Glomerular endothelial cell (primary cell): ENCODE measurements at regions not wholly inside any gene's neighbourhood (a gene's known extent, or its start where the extent isn't known, plus 50 kb on each side); places are given as distances from the start of the nearest gene placed in this dataset.
"Not testable (repeated sequence)": the region's sequence is repeated elsewhere in the genome, so short reads cannot be mapped to it uniquely, and the experiment has no call there.

Source experiments
- DNase-seq: peaks from one replicate; pipeline ENCODE4 v3.0.0-alpha.2; 2011; ENCODE audit warnings: low read depth, low spot score; ENCODE audit errors: extremely low read depth

DNA sequence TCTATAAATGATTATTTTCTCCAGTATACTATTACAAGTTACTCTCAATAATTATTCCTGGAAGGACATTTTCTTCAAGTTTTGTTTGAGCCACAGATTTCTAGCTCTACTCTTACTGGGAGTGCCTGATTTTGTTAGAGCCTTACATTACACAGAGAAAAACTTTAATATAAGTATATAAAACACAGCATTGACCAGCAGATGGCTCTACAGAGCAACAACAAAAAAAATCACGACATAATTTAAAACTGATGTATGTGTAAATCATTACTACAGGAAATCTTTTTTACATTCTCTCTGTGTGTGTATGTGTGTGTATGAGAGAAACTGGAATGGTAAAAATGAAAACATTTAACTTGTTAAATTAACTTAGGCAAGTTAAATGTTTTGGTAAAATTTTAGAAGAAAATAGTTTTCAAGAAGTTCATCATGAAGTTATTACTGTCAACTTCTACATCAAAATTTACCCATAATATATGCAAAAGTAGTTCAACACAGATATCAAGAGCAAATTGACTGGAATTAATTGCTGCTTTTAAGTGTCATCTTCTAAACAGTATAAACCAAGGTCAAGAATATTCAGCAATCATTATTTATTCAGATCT is 103.3 kb downstream of the MDH1 start:
- peak; percentile 27 for DNase-seq

DNA sequence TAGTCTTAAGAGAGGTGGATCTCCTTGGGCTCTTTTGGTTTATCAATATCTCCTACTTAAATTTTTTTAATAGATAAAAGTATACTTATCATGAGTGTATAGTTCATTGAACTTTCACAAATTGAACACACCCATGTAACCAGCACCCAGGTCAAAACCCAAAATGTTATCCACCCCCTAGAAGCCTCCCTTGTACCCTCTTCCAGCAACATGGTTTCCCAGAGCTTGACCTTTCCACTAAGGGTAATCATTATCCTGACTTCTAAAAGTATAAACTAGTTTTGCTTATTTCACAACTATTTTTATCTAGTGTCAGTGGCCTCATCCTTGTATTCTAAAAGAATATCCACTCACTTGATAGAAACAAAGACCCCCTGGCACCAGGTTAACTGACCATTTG is 106.8 kb downstream of the MDH1 start:
- DNase-seq: no peak

DNA sequence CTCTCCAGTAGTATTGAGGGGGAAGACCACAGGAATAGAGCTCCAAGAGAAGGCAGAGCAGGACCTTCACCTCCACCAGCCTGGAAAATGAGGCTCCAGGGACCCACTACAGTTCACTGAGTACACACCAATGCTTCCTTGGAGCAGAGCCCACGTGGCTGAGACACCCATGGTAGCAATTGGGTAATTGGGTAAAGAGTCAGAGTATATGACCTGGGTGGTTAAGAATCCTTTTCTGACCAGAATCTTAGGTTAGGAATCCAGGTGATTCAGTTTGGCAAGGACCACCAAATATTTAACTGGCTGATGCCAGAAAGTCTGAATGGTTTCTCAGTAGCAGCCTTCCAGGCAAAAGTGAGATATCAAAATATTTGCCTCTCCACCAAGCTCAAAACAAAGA is 107.7 kb downstream of the MDH1 start:
- no peak for DNase-seq

DNA sequence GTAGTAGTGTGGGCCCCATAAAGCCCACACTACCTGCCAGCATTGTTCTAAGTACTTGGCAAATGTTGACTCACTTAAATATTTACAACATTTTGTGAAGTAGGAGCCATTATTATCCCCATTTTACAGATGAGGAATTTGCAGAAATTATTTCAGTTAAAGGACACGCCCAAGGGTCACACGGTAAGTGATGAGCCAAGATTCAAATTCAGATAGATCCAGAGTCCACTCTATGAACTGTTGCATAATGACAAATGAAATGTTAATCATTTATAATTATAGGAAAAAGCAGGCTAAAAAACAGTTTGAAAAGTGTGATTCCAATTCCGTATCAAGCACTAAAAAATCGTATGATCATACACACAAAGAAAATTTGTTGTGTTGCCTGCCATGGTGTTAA is 108.4 kb downstream of the MDH1 start:
- no peak for DNase-seq

DNA sequence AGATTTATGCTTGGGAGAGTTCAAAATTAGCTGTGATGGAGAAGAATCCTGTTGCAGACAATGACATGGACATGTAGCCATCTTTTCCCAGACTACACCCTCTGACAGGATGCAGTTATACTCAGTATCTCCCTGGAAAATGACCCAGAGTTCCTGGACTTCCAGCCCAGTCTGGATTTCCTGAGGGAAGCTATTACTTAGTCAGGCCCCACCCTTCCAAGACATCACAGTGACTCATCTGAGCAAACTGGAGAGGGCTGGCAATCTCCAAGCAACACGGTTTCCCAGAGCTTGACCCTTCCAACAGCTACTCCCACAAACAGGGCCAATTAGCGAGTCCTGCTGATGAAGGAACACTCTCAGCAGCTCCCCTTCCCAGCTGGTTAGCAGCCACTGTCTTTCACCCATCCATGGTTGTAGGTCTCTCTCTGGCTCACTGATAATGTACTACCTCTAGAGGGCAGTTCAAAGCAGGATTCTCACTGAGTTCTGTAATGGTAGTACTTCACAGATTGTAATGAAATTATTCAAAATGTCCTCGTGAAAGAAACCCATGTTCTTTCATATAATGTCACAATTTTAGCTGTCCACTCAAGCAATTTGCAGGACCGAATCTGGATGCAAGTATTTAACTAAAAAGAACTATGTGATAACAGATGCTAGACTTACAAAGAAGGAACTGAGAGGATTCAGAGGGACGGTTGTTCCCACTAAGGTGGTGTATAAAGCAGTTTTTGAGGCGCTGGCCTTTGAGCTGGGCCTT is 110.2 kb downstream of the MDH1 start:
- DNase-seq: peak; percentile 70

DNA sequence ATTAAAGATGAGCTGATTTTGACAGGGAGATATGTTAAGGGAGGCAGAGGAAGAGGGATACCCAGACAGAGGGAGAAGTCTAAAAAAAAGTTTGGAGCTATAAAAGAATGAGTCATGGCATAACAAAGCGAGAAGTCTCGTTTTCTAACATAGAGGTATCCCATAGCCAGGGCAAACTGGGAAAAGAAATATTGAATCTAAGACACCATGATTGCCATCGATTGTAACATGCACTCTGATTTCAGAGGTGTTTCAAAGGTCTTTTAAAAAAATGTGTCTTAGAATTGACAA is 110.7 kb downstream of the MDH1 start:
- no peak for DNase-seq

DNA sequence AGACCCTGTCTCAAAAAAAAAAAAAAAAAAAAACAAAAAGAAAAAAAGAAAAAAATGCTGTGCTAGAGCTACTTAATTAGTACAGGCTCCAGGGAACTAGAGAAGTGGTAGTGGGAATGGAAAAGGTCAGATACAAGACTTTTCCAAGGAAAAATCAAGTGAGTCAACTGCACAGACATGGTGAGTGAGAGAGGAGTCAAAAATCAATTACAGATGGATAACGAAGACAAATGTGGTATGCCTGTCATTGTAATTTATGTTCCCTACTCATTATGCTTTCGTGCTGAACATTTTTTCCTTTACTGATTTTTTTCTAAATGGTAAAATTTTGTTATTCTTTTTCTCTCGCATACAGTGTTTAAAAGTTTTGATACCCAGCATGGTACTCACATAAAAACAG is 111.5 kb downstream of the MDH1 start:
- no peak for DNase-seq

DNA sequence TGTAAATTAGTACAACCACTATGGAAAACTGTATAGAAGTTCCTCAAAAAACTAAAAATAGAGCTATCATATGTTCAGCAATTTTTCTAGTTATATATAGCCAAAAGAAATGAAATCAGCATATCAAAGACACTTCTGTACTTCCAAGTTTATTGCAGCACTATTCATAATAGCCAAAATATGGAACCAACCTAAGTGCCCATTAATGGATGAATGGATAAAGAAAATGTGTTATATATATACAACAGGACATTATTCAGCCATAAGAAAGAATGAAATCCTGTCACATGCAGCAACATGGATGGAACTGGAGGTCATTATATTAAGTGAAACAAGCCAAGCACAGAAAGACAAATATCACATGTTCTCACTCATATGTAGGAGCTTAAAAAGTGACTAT is 112.6 kb downstream of the MDH1 start:
- no peak for DNase-seq

DNA sequence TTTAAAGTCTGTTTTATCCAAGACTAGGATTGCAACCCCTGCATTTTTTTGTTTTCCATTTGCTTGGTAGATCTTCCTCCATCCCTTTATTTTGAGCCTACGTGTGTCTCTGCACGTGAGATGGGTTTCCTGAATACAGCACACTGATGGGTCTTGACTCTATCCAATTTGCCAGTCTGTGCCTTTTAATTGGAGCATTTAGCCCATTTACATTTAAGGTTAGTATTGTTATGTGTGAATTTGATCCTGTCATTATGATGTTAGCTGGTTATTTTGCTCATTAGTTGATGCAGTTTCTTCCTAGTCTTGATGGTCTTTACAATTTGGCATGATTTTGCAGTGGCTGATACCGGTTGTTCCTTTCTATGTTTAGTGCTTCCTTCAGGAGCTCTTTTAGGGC is 117.3 kb downstream of the MDH1 start:
- not testable (repeated sequence) for DNase-seq

DNA sequence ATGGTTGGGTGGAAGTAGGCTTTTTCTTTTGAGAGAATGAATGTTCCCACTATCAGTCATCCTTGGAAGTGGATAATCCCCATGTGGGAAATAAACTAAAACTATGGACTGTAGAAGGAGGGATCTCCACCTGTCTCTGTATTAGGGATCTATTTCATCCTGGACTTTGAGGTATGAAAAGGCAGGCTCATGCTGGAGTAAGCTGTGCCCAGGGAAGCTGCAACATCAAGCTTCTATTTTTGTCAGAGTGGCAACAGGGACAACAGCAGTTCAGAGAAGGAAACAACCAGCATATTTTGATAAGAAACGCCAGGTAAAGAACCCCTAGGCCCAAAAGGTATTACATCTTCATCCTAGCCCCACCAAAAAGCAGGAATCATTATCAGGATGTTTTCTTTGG is 122.0 kb downstream of the MDH1 start:
- no peak for DNase-seq

DNA sequence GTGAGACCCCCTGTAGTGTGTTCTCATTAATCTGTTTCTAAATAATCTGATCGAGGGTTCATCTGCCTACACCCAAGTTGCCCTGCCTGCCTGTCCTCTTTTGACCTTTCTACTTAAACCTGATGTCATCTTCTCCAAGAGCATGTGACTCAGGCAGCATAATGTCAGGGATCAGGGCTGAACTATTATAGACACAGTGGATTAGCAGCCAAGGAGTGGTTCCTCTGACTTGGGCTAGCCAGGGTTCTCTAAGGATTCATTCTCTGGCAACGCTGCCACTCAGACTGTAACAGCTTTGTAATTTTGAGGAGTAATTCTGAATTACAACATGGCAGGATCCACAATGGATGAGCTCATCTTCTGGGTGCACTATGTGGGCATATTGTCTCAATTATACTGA is 124.0 kb downstream of the MDH1 start:
- no peak for DNase-seq

DNA sequence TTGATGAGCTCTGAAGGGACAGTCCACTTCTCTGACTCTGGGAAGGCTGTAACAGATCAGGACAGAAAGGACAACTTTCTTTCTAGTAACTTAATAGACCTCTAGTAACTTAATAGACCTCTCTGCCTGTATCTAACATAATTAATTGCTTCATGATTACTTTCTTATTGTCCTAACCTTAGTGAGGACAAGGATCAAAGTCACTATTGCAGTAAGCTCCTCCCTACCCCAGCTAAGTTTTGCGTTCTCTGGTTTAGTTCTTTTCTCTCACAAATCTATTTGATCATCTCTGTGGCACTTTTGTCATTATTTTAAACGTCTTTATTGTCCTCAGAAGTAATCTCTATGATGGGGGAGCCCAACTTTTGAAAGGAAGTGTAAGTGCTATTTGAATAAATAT is 125.5 kb upstream of the UGP2 start:
- no peak for DNase-seq

DNA sequence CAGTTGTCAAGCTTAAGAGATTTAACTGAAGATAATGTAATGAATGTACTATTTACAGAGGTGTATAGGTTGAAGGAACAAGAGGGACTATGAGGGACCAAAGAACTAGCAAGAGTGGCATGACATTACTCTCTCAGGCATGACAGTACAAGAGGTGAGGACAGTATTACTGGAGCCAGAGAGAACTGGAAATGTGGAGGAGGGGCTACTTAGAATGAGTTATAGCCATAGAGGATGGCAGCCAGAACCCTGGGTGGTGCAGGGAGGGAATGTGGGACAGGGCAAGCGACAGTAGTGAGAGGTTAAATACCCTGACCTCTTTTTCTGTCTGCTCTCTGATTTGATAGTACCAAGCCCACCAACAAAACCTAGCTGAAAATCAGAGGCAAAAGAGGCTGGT is 122.6 kb upstream of the UGP2 start:
- DNase-seq: no peak

DNA sequence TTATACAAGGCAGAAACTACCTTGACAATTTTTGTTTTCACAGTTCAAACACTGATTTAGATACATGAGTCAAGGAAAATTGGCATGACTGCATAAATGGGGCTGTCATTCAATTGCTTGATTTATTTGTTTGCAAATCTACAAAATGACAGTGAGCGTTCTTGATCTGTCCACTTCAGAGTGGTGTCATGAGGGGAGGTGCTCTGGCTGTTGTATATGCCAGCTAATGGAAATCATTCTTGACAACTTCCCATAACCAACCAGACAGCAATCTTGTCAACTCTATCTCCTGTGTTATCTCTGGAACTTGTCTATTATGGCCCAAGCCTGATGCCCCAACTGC is 120.6 kb upstream of the UGP2 start:
- DNase-seq: no peak

DNA sequence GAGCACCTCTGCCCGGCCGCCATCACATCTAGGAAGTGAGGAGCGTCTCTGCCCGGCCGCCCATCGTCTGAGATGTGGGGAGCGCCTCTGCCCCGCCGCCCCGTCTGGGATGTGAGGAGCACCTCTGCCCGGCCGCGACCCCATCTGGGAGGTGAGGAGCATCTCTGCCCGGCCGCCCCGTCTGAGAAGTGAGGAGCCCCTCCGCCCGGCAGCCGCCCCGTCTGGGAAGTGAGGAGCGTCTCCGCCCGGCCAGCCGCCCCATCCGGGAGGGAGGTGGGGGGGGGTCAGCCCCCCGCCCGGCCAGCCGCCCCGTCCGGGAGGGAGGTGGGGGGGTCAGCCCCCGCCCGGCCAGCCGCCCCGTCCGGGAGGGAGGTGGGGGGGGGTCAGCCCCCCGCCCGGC is 119.4 kb upstream of the UGP2 start:
- DNase-seq: not testable (repeated sequence)

DNA sequence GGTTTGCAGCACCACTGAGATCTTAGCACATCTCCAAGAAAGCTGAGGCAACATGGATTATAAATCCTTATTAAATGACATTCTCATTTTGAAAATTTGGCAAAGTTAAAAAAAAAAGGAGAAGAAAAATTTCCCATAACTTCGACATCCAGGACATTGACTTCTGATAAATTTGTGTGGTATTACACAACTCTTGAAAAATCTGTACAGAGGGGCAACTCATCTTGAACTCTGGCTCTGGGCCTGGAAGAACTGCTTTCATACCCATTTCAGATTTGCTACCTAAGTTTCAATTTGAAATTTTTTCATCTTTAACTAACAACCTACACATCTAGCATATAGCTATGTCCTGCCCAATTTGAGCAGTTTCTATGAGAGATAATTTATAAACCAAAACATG is 118.0 kb upstream of the UGP2 start:
- no peak for DNase-seq

DNA sequence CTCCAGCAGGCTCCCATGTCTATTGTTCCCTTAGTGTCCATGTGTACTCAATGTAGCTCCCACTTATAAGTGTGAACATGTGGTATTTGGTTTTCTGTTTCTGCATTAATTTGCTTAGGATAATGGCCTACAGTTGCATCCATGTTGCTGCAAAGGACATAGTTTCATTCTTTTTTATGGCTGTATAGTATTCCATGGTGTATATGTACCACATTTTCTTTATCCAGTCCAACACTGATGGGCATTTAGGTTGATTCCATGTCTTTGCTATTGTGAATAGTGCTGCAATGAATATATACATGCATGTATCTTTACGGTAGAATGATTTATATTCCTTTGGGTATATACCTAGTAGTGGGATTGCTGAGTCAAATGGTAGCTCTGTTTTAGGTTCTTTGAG is 116.5 kb upstream of the UGP2 start:
- not testable (repeated sequence) for DNase-seq

DNA sequence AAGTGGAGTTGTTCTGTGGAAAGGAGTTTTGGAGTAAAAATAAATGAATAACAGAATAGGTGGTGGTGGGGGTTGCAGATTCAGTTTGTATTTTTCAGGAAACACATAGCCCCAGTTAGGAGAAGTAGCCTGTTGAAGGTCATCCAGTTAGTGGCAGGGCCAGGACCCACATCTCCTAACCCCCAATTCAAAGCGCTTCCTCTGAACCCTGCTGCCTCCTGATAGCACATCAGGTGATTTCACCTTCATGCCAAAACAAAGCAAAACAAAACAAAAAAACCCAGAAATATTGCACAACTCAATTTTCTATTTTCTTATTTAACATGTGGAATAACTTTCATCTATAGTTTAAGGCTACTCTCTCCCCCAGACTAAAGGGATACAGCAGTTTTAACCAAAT is 112.3 kb upstream of the UGP2 start:
- DNase-seq: no peak

DNA sequence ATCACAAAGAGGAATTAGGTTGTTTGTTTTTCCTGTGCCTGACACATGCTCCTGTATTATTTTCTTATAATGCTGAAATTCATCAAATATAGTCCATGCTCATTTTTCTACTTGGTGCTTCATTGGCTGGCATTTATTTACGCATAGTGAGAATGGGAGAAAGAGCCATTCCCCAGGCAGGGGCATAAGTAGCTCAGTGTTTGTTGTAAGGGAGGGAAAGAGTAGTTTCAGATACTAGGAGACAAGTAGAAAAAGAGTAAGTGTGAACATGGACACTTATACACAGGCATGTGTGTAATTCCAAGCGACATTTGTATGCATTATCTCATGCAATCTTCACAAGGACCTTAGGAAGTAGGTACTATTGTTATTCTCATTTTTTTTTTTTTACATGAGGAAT is 111.9 kb upstream of the UGP2 start:
- DNase-seq: no peak

DNA sequence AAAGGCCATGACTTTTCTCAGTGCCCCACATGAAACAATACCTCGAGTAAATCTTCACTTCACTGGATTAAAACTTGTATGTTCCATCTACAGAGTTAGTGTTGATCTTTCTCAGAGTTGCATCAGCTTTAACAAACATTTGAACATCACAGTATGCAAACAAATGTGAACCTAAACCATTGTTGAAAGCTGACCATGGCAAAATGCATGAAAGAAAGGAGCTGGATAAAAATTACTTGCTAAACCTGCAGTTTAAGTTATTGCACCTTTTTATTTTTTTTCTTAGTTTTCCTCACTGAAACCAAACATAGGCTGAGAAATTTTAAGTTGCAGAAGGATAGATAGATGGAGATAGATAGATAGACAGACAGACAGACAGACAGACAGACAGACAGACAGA is 107.2 kb upstream of the UGP2 start:
- DNase-seq: no peak

DNA sequence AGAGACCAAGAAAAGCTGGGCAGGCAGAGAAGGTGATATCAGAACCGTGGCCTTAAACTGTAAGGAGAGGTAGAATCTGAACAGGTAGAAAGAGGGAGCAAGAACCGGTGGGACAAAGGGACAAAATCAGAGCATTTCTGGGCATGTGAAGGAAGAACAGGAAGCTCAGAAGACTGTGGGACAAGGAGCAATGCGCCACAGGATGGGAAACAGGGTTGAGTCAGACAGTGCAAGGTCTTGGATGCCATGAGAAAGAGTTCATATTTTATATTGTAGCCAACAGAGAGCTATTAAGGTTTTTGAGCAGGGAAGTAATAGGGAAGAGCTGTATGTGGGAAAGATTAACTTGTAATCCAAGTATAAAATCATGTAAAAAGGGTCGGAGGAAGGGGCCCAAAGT is 106.4 kb upstream of the UGP2 start:
- DNase-seq: no peak

DNA sequence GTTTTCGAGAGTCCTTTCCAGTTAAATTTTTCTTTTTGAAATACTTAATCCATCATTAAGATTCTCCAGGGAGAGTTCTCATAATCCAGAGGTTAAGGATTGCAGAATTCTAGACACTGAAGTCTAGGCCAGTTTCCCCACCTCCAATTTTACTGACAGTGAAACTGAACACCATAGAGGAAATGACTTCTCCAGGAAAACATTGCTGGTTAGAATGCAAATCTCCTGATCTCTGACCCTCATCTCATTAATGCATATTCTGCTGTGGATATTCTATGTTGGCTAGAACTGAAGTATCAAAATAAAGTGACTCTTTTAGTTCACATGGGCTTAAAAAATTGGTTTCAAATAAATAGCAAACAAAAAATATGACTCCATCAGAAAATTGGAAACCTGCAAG is 105.8 kb upstream of the UGP2 start:
- no peak for DNase-seq

DNA sequence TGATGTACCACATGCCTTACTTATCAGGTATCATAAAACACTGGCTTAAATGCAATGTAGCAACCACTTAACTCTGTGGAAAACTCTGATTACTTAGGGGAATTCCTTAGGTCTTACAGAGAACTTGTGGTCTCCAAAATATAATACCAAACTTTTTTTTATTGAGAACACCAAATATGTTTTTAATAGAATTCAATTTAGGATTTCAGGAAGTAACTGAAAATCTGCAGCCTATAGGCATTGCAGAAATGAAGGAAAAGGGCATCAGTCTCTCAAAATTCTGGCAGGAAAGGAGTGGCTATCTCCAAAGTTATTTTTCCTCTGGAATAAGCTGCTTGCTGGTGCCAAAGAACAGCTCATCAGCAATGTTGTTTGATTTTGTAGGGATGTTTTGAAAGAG is 105.3 kb upstream of the UGP2 start:
- no peak for DNase-seq
